Retinal pigment epithelial cell (primary cell): ENCODE measurements at regions not wholly inside any gene's neighbourhood (a gene's known extent, or its start where the extent isn't known, plus 50 kb on each side); places are given as distances from the start of the nearest gene placed in this dataset.
A peak's percentile ranks its signal among the peaks of the same experiment; 100 is the strongest.

ENCODE experiments used
- DNase-seq: peaks from one replicate; pipeline ENCODE4 v3.0.0-alpha.2; 2010; ENCODE audit warnings: low read depth
- H3K4me3 ChIP-seq: 2 replicates; pipeline ENCODE4 v1.5.1; 2011; ENCODE audit warnings: mild to moderate bottlenecking, low read length, control low read depth, moderate library complexity
- CTCF ChIP-seq: conservative IDR thresholded peaks from 2 replicates; pipeline ENCODE4 v1.5.1; 2011; ENCODE audit warnings: low read depth, low read length, control low read depth, inconsistent platforms

- no peak overlapping the region for H3K4me3 ChIP-seq
- TF ChIP-seq CTCF: no peak
- no peak for DNase-seq
Observed at GRCh38 chr15:69962561-69962960, 135.2 kb downstream of the TLE3 start.

GRCh38 chr15:69963385-69963784 is 134.3 kb downstream of the TLE3 start:
- TF ChIP-seq CTCF: no peak
- no peak for DNase-seq
- no peak overlapping the region for H3K4me3 ChIP-seq

- no peak for DNase-seq
- no peak overlapping the region for H3K4me3 ChIP-seq
- no peak for TF ChIP-seq CTCF
Observed at GRCh38 chr15:69971771-69972170, 125.9 kb downstream of the TLE3 start.

- no peak for TF ChIP-seq CTCF
- H3K4me3 ChIP-seq: no peak overlapping the region
Observed at GRCh38 chr15:69972436-69972835, 125.3 kb downstream of the TLE3 start.

GRCh38 chr15:69973102-69973714 is 124.5 kb downstream of the TLE3 start:
- no peak for TF ChIP-seq CTCF
- peak; percentile 31 for DNase-seq

More at GRCh38 chr15:69972436-69972835, 125.3 kb downstream of the TLE3 start:
- DNase-seq: no peak

GRCh38 chr15:69973880-69974279 is 123.8 kb downstream of the TLE3 start:
- no peak for TF ChIP-seq CTCF
- no peak overlapping the region for H3K4me3 ChIP-seq
- no peak for DNase-seq

More at GRCh38 chr15:69973102-69973714, 124.5 kb downstream of the TLE3 start:
- no peak overlapping the region for H3K4me3 ChIP-seq

GRCh38 chr15:69974321-69974720 is 123.4 kb downstream of the TLE3 start:
- H3K4me3 ChIP-seq: no peak overlapping the region
- no peak for DNase-seq
- no peak for TF ChIP-seq CTCF
